Neural cell (in vitro differentiated cells): ENCODE measurements at regions not wholly inside any gene's neighbourhood (a gene's known extent, or its start where the extent isn't known, plus 50 kb on each side); places are given as distances from the start of the nearest gene placed in this dataset.

ENCODE experiments used
- EP300 ChIP-seq: fragments of 450-650 bp; conservative IDR thresholded peaks from 2 replicates; pipeline ENCODE4 v1.6.1; 2014; ENCODE audit warnings: antibody characterized with exemption, mild to moderate bottlenecking, moderate library complexity; ENCODE audit not compliant: poor library complexity, severe bottlenecking
- EZH2 ChIP-seq: fragments of 200-600, 300-800 bp; shearing (Covaris generic), sonication (generic); IDR thresholded peaks from 2 replicates; pipeline ENCODE4 v1.6.1; 2014; ENCODE audit warnings: antibody characterized with exemption, low read length, borderline replicate concordance, mild to moderate bottlenecking; ENCODE audit not compliant: insufficient read depth, poor library complexity, severe bottlenecking
- MXI1 ChIP-seq: fragments of 450-650 bp; conservative IDR thresholded peaks from 2 replicates; pipeline ENCODE4 v1.6.1; 2014; ENCODE audit warnings: antibody characterized with exemption, mild to moderate bottlenecking; ENCODE audit not compliant: poor library complexity, severe bottlenecking
- POLR2AphosphoS5 ChIP-seq: IDR thresholded peaks from 2 replicates; pipeline ENCODE4 v1.6.1; 2012
- RAD21 ChIP-seq: fragments of 450-650 bp; conservative IDR thresholded peaks from 2 replicates; pipeline ENCODE4 v1.6.1; 2014; ENCODE audit warnings: antibody characterized with exemption, mild to moderate bottlenecking, moderate library complexity
- SMC3 ChIP-seq: fragments of 450-650 bp; conservative IDR thresholded peaks from 2 replicates; pipeline ENCODE4 v1.6.1; 2014; ENCODE audit warnings: antibody characterized with exemption, mild to moderate bottlenecking, moderate library complexity; ENCODE audit not compliant: poor library complexity
- TAF1 ChIP-seq: IDR thresholded peaks from 2 replicates; pipeline ENCODE4 v1.6.1; 2012; ENCODE audit warnings: low read depth
- TF ChIP-seq, protein P1 (sequence below): fragments of 450-650 bp; IDR thresholded peaks from 2 replicates; pipeline ENCODE4 v1.5.1; 2014; ENCODE audit warnings: antibody characterized with exemption, mild to moderate bottlenecking, moderate library complexity; ENCODE audit not compliant: poor library complexity, severe bottlenecking
- TF ChIP-seq, protein P2 (sequence below): IDR thresholded peaks from 2 replicates; pipeline ENCODE4 v1.6.1; 2012; ENCODE audit warnings: borderline replicate concordance

DNA sequence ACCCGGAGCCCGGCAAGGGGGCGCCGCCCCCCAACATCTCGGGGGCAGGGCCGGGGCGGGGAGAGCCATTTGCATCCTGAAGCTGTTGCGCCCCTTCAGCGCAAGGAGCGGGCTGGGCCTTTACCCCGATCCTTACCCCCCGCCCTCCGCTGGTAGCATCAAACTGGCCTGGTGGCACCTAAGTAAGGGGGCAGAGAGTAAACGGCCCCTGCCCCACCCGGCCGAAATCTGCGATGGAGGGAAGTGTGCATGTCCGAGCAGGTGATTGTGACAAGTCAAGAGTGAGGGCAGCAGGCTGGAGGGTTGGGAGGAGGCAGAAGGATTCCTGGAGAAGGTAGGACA is 101.2 kb downstream of the ESM1 start:
- TF ChIP-seq, protein P1, sequence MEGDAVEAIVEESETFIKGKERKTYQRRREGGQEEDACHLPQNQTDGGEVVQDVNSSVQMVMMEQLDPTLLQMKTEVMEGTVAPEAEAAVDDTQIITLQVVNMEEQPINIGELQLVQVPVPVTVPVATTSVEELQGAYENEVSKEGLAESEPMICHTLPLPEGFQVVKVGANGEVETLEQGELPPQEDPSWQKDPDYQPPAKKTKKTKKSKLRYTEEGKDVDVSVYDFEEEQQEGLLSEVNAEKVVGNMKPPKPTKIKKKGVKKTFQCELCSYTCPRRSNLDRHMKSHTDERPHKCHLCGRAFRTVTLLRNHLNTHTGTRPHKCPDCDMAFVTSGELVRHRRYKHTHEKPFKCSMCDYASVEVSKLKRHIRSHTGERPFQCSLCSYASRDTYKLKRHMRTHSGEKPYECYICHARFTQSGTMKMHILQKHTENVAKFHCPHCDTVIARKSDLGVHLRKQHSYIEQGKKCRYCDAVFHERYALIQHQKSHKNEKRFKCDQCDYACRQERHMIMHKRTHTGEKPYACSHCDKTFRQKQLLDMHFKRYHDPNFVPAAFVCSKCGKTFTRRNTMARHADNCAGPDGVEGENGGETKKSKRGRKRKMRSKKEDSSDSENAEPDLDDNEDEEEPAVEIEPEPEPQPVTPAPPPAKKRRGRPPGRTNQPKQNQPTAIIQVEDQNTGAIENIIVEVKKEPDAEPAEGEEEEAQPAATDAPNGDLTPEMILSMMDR: no peak
- TF ChIP-seq, protein P2, sequence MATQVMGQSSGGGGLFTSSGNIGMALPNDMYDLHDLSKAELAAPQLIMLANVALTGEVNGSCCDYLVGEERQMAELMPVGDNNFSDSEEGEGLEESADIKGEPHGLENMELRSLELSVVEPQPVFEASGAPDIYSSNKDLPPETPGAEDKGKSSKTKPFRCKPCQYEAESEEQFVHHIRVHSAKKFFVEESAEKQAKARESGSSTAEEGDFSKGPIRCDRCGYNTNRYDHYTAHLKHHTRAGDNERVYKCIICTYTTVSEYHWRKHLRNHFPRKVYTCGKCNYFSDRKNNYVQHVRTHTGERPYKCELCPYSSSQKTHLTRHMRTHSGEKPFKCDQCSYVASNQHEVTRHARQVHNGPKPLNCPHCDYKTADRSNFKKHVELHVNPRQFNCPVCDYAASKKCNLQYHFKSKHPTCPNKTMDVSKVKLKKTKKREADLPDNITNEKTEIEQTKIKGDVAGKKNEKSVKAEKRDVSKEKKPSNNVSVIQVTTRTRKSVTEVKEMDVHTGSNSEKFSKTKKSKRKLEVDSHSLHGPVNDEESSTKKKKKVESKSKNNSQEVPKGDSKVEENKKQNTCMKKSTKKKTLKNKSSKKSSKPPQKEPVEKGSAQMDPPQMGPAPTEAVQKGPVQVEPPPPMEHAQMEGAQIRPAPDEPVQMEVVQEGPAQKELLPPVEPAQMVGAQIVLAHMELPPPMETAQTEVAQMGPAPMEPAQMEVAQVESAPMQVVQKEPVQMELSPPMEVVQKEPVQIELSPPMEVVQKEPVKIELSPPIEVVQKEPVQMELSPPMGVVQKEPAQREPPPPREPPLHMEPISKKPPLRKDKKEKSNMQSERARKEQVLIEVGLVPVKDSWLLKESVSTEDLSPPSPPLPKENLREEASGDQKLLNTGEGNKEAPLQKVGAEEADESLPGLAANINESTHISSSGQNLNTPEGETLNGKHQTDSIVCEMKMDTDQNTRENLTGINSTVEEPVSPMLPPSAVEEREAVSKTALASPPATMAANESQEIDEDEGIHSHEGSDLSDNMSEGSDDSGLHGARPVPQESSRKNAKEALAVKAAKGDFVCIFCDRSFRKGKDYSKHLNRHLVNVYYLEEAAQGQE: no peak
- no peak for TF ChIP-seq EP300
- TF ChIP-seq POLR2AphosphoS5: no peak
- TF ChIP-seq SMC3: no peak
- TF ChIP-seq RAD21: no peak
- no peak for TF ChIP-seq EZH2
- TF ChIP-seq TAF1: no peak
- TF ChIP-seq MXI1: no peak
